ENCODE measurements at regions not wholly inside any gene's neighbourhood (a gene's known extent, or its start where the extent isn't known, plus 50 kb on each side); places are given as distances from the start of the nearest gene placed in this dataset.

GRCh38 chr1:201750934-201751333 lies 78.0 kb upstream of the IPO9 start:
- peaks cover 4% of the 10 kb centered on the region for H3K36me3 ChIP-seq
- peaks cover 86% of the 10 kb centered on the region for H3K4me1 ChIP-seq
- peaks cover 9% of the 10 kb centered on the region for H3K36me3 Mint-ChIP-seq
- no peaks in the 10 kb centered on the region for H3K9me3 Mint-ChIP-seq
- no peaks in the 10 kb centered on the region for H3K27me3 ChIP-seq
- H3K27me3 Mint-ChIP-seq (ENCODE audit: insufficient read depth, low read depth), result no peaks in the 10 kb centered on the region
- H3F3A ChIP-seq (ENCODE audit: low read depth), result peaks cover 76% of the 10 kb centered on the region
- peak overlapping the region; percentile 68 for H3K4me3 Mint-ChIP-seq
- H2AFZ ChIP-seq (replicated peaks), result no peak overlapping the region
- H3K4me2 ChIP-seq, result peak overlapping the region; percentile 66
- H3K4me3 ChIP-seq, result no peak overlapping the region
- H3K27ac Mint-ChIP-seq, result peak overlapping the region; percentile 97
- H3K79me2 ChIP-seq (ENCODE audit: low read depth), result peaks cover 92% of the 10 kb centered on the region
- H3K9ac ChIP-seq, result no peak overlapping the region
- H4K20me1 ChIP-seq (ENCODE audit: low read depth), result no peaks in the 10 kb centered on the region
- no peak for TF ChIP-seq CTCF (IDR thresholded peaks at IDR 0.05)
- TF ChIP-seq EZH2 (IDR thresholded peaks at IDR 0.05), result no peak
- TF ChIP-seq EZH2phosphoT487 (IDR thresholded peaks at IDR 0.05), result no peak
- H3K9me3 ChIP-seq (ENCODE audit: low read depth), result no peaks in the 10 kb centered on the region
- peaks cover 93% of the 10 kb centered on the region for H3K4me1 Mint-ChIP-seq
- no peak for DNase-seq (ENCODE audit: low spot score)
- peak overlapping the region; percentile 96 for H3K27ac ChIP-seq

- H3K27ac Mint-ChIP-seq, result peak overlapping the region; percentile 97
- Histone ChIP-seq H3K9me3 (ENCODE audit: low read depth) (no peaks in the 10 kb centered on the region), H3K27ac (peak overlapping the region; percentile 96), H3K4me1 (peaks cover 94% of the 10 kb centered on the region), H2AFZ (replicated peaks) (no peak overlapping the region), H3K79me2 (ENCODE audit: low read depth) (peaks cover 92% of the 10 kb centered on the region), H3K9ac (no peak overlapping the region), H3F3A (ENCODE audit: low read depth) (peaks cover 76% of the 10 kb centered on the region), H3K4me3 (peak overlapping the region; percentile 37), H3K36me3 (peaks cover 4% of the 10 kb centered on the region), H3K27me3 (no peaks in the 10 kb centered on the region), H3K4me2 (peak overlapping the region; percentile 76), H4K20me1 (ENCODE audit: low read depth) (no peaks in the 10 kb centered on the region)
- H3K27me3 Mint-ChIP-seq (ENCODE audit: insufficient read depth, low read depth), result no peaks in the 10 kb centered on the region
- no peak for TF ChIP-seq EZH2 (IDR thresholded peaks at IDR 0.05)
- peak; percentile 74 for TF ChIP-seq EZH2phosphoT487 (IDR thresholded peaks at IDR 0.05)
- TF ChIP-seq CTCF (IDR thresholded peaks at IDR 0.05), result no peak
- H3K9me3 Mint-ChIP-seq, result no peaks in the 10 kb centered on the region
- peaks cover 9% of the 10 kb centered on the region for H3K36me3 Mint-ChIP-seq
- peaks cover 92% of the 10 kb centered on the region for H3K4me1 Mint-ChIP-seq
- peak; percentile 93 for DNase-seq (ENCODE audit: low spot score)
- H3K4me3 Mint-ChIP-seq, result peak overlapping the region; percentile 68
Observed at GRCh38 chr1:201751872-201752271, 77.1 kb upstream of the IPO9 start.

- no peaks in the 10 kb centered on the region for H4K20me1 ChIP-seq (ENCODE audit: low read depth)
- no peak for DNase-seq (ENCODE audit: low spot score)
- Mint-ChIP-seq H3K27ac (peak overlapping the region; percentile 97), H3K4me1 (peaks cover 92% of the 10 kb centered on the region), H3K36me3 (peaks cover 8% of the 10 kb centered on the region), H3K9me3 (no peaks in the 10 kb centered on the region), H3K27me3 (ENCODE audit: insufficient read depth, low read depth) (no peaks in the 10 kb centered on the region), H3K4me3 (peak overlapping the region; percentile 68)
- peak overlapping the region; percentile 76 for H3K4me2 ChIP-seq
- no peak overlapping the region for H2AFZ ChIP-seq (replicated peaks)
- peaks cover 4% of the 10 kb centered on the region for H3K36me3 ChIP-seq
- peaks cover 71% of the 10 kb centered on the region for H3F3A ChIP-seq (ENCODE audit: low read depth)
- peak overlapping the region; percentile 96 for H3K27ac ChIP-seq
- H3K9ac ChIP-seq, result no peak overlapping the region
- TF ChIP-seq EZH2phosphoT487 (IDR thresholded peaks at IDR 0.05), result peak; percentile 32
- TF ChIP-seq CTCF (IDR thresholded peaks at IDR 0.05), result no peak
- H3K4me3 ChIP-seq, result peak overlapping the region; percentile 37
- no peaks in the 10 kb centered on the region for H3K9me3 ChIP-seq (ENCODE audit: low read depth)
- H3K27me3 ChIP-seq, result no peaks in the 10 kb centered on the region
- H3K4me1 ChIP-seq, result peaks cover 92% of the 10 kb centered on the region
- peaks cover 92% of the 10 kb centered on the region for H3K79me2 ChIP-seq (ENCODE audit: low read depth)
Observed at GRCh38 chr1:201752333-201752732, 76.6 kb upstream of the IPO9 start.
